CD4-positive, alpha-beta memory T cell (primary cell): ENCODE measurements at regions not wholly inside any gene's neighbourhood (a gene's known extent, or its start where the extent isn't known, plus 50 kb on each side); places are given as distances from the start of the nearest gene placed in this dataset.

ENCODE experiments used
- CTCF ChIA-PET: fragments of 350-600 bp; sonication (Branson Sonifier 250); formaldehyde crosslinking; loops from one replicate; lab custom pipeline; 2021; ENCODE audit warnings: inconsistent platforms; ENCODE audit not compliant: partially characterized antibody; lab: Charles Lee
- POLR2A ChIA-PET: fragments of 350-600 bp; sonication (Branson Sonifier 250); formaldehyde crosslinking; loops from one replicate; lab custom pipeline; 2021; ENCODE audit not compliant: partially characterized antibody; lab: Charles Lee
- DNase-seq, 5 donors: peaks; one replicate each; pipeline versions ENCODE4 v3.0.0 to v3.0.0-alpha.2; 2020 to 2022; ENCODE audit warnings: mixed read lengths in 1 of 5
- H3K27ac ChIP-seq: one replicate; pipeline ENCODE4 v1.7.0; 2013; ENCODE audit warnings: low read depth, low read length
- H3K27me3 ChIP-seq: 2 replicates; pipeline ENCODE4 v1.7.0; 2013; ENCODE audit warnings: mild to moderate bottlenecking, low read length, moderate library complexity; ENCODE audit not compliant: insufficient read depth
- H3K36me3 ChIP-seq: 2 replicates; pipeline ENCODE4 v1.7.0; 2013; ENCODE audit warnings: mild to moderate bottlenecking, low read length, moderate library complexity; ENCODE audit not compliant: insufficient read depth
- H3K4me1 ChIP-seq: 2 replicates; pipeline ENCODE4 v1.7.0; 2013; ENCODE audit warnings: mild to moderate bottlenecking, low read length, moderate library complexity; ENCODE audit not compliant: insufficient read depth
- H3K4me3 ChIP-seq, 2 donors: one replicate each; pipeline ENCODE4 v1.7.0; 2013; ENCODE audit warnings: low read length in 2 of 2, mild to moderate bottlenecking in 1 of 2
- H3K9me3 ChIP-seq, 2 donors: one replicate each; pipeline ENCODE4 v1.7.0; 2013; ENCODE audit warnings: low read length in 2 of 2, control low read depth in 1 of 2; ENCODE audit not compliant: control insufficient read depth in 1 of 2
- H3K27ac Mint-ChIP-seq, 7 donors: one replicate each; pipeline ENCODE4 v1.8.0; 2020 to 2021; ENCODE audit warnings: mixed read lengths in 7 of 7, mild to moderate bottlenecking in 6 of 7, inconsistent platforms in 3 of 7, moderate library complexity in 3 of 7
- H3K27me3 Mint-ChIP-seq, 2 donors: one replicate each; pipeline ENCODE4 v1.8.0; 2020 to 2021; ENCODE audit warnings: mixed read lengths in 2 of 2
- H3K36me3 Mint-ChIP-seq, 2 donors: one replicate each; pipeline ENCODE4 v1.8.0; 2020 to 2021; ENCODE audit warnings: mixed read lengths in 2 of 2, inconsistent platforms in 1 of 2, mild to moderate bottlenecking in 1 of 2
- H3K4me1 Mint-ChIP-seq, 4 donors: one replicate each; pipeline ENCODE4 v1.8.0; 2020 to 2021; ENCODE audit warnings: mixed read lengths in 4 of 4, mild to moderate bottlenecking in 1 of 4
- H3K4me3 Mint-ChIP-seq, 8 donors: one replicate each; pipeline ENCODE4 v1.8.0; 2020 to 2021; ENCODE audit warnings: mixed read lengths in 8 of 8, mild to moderate bottlenecking in 7 of 8, moderate library complexity in 6 of 8, inconsistent platforms in 3 of 8
- H3K9me3 Mint-ChIP-seq, 8 donors: one replicate each; pipeline ENCODE4 v1.8.0; 2020 to 2021; ENCODE audit warnings: mixed read lengths in 8 of 8, mild to moderate bottlenecking in 5 of 8, inconsistent platforms in 3 of 8, moderate library complexity in 1 of 8
- intact Hi-C: fragments of 100-400 bp; cut with micrococcal nuclease; formaldehyde crosslinking; loops from one replicate; pipeline ENCODE4 v1.15.1; 2023

DNA sequence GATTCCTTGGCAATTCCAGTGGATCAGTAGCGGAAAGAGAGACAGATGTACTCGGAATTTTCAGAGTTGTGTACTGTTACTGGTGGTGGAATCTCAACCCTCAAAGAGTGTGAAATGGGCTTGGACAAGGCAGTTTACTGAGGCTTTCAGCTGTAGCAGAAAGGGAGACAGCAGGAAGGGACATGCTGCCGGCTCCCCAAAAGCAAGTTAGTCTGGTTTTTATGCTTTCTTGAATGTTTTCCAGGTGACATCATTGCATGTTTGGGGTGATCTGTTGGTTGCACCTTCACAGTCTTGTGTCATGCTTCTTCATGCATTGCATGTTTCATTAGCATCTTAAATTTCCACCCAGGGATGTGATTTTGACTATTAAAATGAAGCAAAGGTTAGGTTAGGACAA lies 1282.2 kb downstream of the ADGRL3 start:
- Histone ChIP-seq H3K9me3 (no peaks in the 10 kb centered on the region), H3K36me3 (no peaks in the 10 kb centered on the region), H3K4me1 (no peaks in the 10 kb centered on the region), H3K4me3 (no peak overlapping the region), H3K27ac (no peak overlapping the region), H3K27me3 (no peaks in the 10 kb centered on the region)
- ChIA-PET POLR2A (no interaction called here), CTCF (no interaction called here)
- H3K36me3 Mint-ChIP-seq = no peaks in the 10 kb centered on the region
- no peaks in the 10 kb centered on the region for H3K27me3 Mint-ChIP-seq
- intact Hi-C loops = no loop called here
- H3K4me1 Mint-ChIP-seq = no peaks in the 10 kb centered on the region
- H3K9me3 Mint-ChIP-seq = peaks cover 4 to 28% (median 10%) of the 10 kb centered on the region in 8 donors
- no peak overlapping the region for H3K27ac Mint-ChIP-seq
- H3K4me3 Mint-ChIP-seq = no peak overlapping the region
- DNase-seq = no peak

DNA sequence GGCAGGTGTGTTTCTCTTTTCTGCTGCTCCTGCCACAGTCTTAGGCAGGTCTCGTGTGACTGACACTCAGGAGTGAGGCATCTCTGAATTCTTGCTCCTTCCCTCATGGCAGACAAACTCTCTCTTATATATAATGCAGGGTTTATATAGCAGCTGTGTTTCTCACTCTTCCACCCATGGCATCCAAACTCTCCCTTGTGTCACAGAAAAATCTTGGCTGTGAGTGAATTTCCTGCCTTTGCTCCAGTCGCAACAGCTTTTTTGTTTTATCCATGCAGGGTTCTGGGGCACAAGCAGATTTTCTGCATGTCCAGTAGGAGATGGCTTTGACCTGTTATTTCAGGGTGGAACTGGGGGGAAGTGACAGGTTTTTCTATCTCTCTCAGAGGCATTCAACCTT lies 1275.5 kb downstream of the ADGRL3 start:
- no peaks in the 10 kb centered on the region for H3K27me3 ChIP-seq
- Mint-ChIP-seq H3K4me1 (no peaks in the 10 kb centered on the region), H3K27me3 (no peaks in the 10 kb centered on the region), H3K4me3 (no peak overlapping the region), H3K27ac (no peak overlapping the region), H3K9me3 (peaks cover 3 to 20% (median 13%) of the 10 kb centered on the region in 8 donors), H3K36me3 (no peaks in the 10 kb centered on the region)
- CTCF ChIA-PET = no interaction called here
- no peaks in the 10 kb centered on the region for H3K9me3 ChIP-seq
- H3K36me3 ChIP-seq = no peaks in the 10 kb centered on the region
- no peaks in the 10 kb centered on the region for H3K4me1 ChIP-seq
- POLR2A ChIA-PET = no interaction called here
- H3K4me3 ChIP-seq = no peak overlapping the region
- intact Hi-C loops = no loop called here
- H3K27ac ChIP-seq = no peak overlapping the region
- no peak for DNase-seq

DNA sequence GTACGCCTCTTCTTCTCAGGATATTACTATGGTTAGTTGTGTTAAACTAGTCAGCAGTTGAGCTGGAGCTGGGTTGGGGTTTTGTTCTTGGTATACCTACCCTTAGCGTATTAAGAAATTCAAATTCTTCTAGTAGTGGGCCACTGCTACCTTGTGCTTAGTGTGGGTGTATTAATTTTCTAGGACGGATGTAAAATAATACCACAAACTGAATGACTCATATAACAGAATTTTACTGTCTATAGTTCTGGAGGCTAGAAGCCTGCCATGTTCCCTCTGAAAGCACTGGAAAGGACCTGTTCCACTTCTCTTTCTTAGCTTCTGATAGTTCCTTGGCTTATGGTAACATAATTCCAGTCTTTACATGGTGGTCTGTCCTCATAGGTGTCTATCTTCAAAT lies 1274.7 kb downstream of the ADGRL3 start:
- Histone ChIP-seq H3K27me3 (no peaks in the 10 kb centered on the region), H3K4me1 (no peaks in the 10 kb centered on the region), H3K36me3 (no peaks in the 10 kb centered on the region), H3K4me3 (no peak overlapping the region), H3K9me3 (no peaks in the 10 kb centered on the region), H3K27ac (no peak overlapping the region)
- Mint-ChIP-seq H3K27me3 (no peaks in the 10 kb centered on the region), H3K9me3 (peaks cover 0 to 18% (median 12%) of the 10 kb centered on the region in 8 donors), H3K4me1 (no peaks in the 10 kb centered on the region), H3K4me3 (no peak overlapping the region), H3K36me3 (no peaks in the 10 kb centered on the region), H3K27ac (no peak overlapping the region)
- ChIA-PET POLR2A (no interaction called here), CTCF (no interaction called here)
- no peak for DNase-seq
- intact Hi-C loops = no loop called here

- ChIA-PET CTCF (no interaction called here), POLR2A (no interaction called here)
- no peak overlapping the region for H3K4me3 ChIP-seq
- intact Hi-C loops = no loop called here
- no peaks in the 10 kb centered on the region for H3K36me3 Mint-ChIP-seq
- no peak overlapping the region for H3K27ac ChIP-seq
- H3K27me3 ChIP-seq = no peaks in the 10 kb centered on the region
- no peaks in the 10 kb centered on the region for H3K4me1 ChIP-seq
- no peak overlapping the region for H3K27ac Mint-ChIP-seq
- no peaks in the 10 kb centered on the region for H3K27me3 Mint-ChIP-seq
- H3K9me3 Mint-ChIP-seq = peaks cover 0 to 15% (median 10%) of the 10 kb centered on the region in 8 donors
- no peaks in the 10 kb centered on the region for H3K36me3 ChIP-seq
- H3K4me1 Mint-ChIP-seq = no peaks in the 10 kb centered on the region
- no peak overlapping the region for H3K4me3 Mint-ChIP-seq
- no peaks in the 10 kb centered on the region for H3K9me3 ChIP-seq
- DNase-seq = no peak
Measured at GRCh38 chr4:62471021-62471420, 1270.9 kb downstream of the ADGRL3 start.

- Mint-ChIP-seq H3K9me3 (peaks cover 0 to 15% (median 9%) of the 10 kb centered on the region in 8 donors), H3K27me3 (no peaks in the 10 kb centered on the region), H3K36me3 (no peaks in the 10 kb centered on the region), H3K27ac (no peak overlapping the region), H3K4me1 (no peaks in the 10 kb centered on the region), H3K4me3 (no peak overlapping the region)
- no peak for DNase-seq
- H3K9me3 ChIP-seq = no peaks in the 10 kb centered on the region
- no peaks in the 10 kb centered on the region for H3K36me3 ChIP-seq
- no peaks in the 10 kb centered on the region for H3K4me1 ChIP-seq
- no peaks in the 10 kb centered on the region for H3K27me3 ChIP-seq
- H3K4me3 ChIP-seq = no peak overlapping the region
- H3K27ac ChIP-seq = no peak overlapping the region
- POLR2A ChIA-PET = no interaction called here
- CTCF ChIA-PET = no interaction called here
- intact Hi-C loops = no loop called here
Measured at GRCh38 chr4:62470421-62470983, 1270.4 kb downstream of the ADGRL3 start.

GRCh38 chr4:62470020-62470419 lies 1269.9 kb downstream of the ADGRL3 start:
- POLR2A ChIA-PET = no interaction called here
- no peak overlapping the region for H3K27ac Mint-ChIP-seq

DNA sequence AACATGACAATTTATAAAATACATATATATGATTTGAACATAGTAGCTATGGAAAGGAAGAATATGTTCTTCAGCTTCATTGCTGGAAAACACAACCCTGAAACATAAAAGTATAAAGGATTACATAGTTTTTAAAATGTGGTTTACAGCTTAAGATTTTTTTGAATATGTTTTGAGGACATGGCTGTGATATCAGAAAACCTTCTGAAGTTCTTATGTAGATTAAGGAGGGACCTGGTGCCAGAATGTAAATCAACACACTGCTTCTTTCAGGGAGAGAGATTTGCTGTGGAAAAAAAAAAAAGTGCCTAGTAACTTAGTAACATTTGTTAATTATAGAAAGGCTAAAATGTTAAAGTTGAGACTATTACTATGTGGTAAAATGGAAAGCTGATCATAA lies 1261.8 kb downstream of the ADGRL3 start:
- intact Hi-C loops = no loop called here
- CTCF ChIA-PET = no interaction called here
- Mint-ChIP-seq H3K27ac (no peak overlapping the region), H3K27me3 (no peaks in the 10 kb centered on the region), H3K4me1 (no peaks in the 10 kb centered on the region), H3K36me3 (no peaks in the 10 kb centered on the region), H3K4me3 (no peak overlapping the region), H3K9me3 (peaks cover 4 to 22% (median 14%) of the 10 kb centered on the region in 8 donors)
- no peak overlapping the region for H3K27ac ChIP-seq
- POLR2A ChIA-PET = no interaction called here
- no peak for DNase-seq
- no peaks in the 10 kb centered on the region for H3K27me3 ChIP-seq
- H3K4me3 ChIP-seq = no peak overlapping the region
- no peaks in the 10 kb centered on the region for H3K36me3 ChIP-seq
- no peaks in the 10 kb centered on the region for H3K4me1 ChIP-seq
- H3K9me3 ChIP-seq = no peaks in the 10 kb centered on the region

More at GRCh38 chr4:62470020-62470419, 1269.9 kb downstream of the ADGRL3 start:
- Mint-ChIP-seq H3K4me3 (no peak overlapping the region), H3K4me1 (no peaks in the 10 kb centered on the region), H3K9me3 (peaks cover 0 to 16% (median 9%) of the 10 kb centered on the region in 8 donors), H3K27me3 (no peaks in the 10 kb centered on the region), H3K36me3 (no peaks in the 10 kb centered on the region)
- Histone ChIP-seq H3K4me3 (no peak overlapping the region), H3K27me3 (no peaks in the 10 kb centered on the region), H3K4me1 (no peaks in the 10 kb centered on the region), H3K9me3 (no peaks in the 10 kb centered on the region), H3K36me3 (no peaks in the 10 kb centered on the region), H3K27ac (no peak overlapping the region)
- CTCF ChIA-PET = no interaction called here
- intact Hi-C loops = no loop called here
- no peak for DNase-seq

DNA sequence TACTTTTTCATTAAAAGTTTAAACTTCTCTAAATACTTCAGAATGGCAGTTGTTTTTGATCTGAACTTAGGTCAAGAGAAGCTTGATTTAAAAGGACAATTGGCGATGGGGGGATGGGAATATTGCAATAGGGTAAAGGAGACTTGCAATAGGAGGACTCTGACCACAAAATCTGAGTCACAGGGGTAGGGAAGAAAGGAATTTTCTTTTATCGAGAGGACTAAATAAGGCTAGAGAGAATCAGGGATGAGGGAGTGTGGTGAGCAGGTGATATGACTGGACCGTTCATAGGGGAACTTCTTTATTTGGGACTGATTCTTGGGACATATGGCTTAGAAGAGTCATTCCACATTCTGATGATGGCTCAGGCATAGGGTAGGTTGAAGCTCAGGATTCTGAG lies 1260.2 kb downstream of the ADGRL3 start:
- DNase-seq = no peak
- ChIA-PET POLR2A (no interaction called here), CTCF (no interaction called here)
- peaks cover 2 to 19% (median 12%) of the 10 kb centered on the region in 8 donors for H3K9me3 Mint-ChIP-seq
- H3K27ac Mint-ChIP-seq = no peak overlapping the region
- Histone ChIP-seq H3K36me3 (no peaks in the 10 kb centered on the region), H3K27ac (no peak overlapping the region), H3K4me3 (no peak overlapping the region), H3K4me1 (no peaks in the 10 kb centered on the region), H3K27me3 (no peaks in the 10 kb centered on the region), H3K9me3 (no peaks in the 10 kb centered on the region)
- intact Hi-C loops = no loop called here
- no peak overlapping the region for H3K4me3 Mint-ChIP-seq
- no peaks in the 10 kb centered on the region for H3K4me1 Mint-ChIP-seq
- H3K36me3 Mint-ChIP-seq = no peaks in the 10 kb centered on the region
- H3K27me3 Mint-ChIP-seq = no peaks in the 10 kb centered on the region
